ENCODE measurements at regions not wholly inside any gene's neighbourhood (a gene's known extent, or its start where the extent isn't known, plus 50 kb on each side); places are given as distances from the start of the nearest gene placed in this dataset.
"Not testable (repeated sequence)": the region's sequence is repeated elsewhere in the genome, so short reads cannot be mapped to it uniquely, and the experiment has no call there.

DNA sequence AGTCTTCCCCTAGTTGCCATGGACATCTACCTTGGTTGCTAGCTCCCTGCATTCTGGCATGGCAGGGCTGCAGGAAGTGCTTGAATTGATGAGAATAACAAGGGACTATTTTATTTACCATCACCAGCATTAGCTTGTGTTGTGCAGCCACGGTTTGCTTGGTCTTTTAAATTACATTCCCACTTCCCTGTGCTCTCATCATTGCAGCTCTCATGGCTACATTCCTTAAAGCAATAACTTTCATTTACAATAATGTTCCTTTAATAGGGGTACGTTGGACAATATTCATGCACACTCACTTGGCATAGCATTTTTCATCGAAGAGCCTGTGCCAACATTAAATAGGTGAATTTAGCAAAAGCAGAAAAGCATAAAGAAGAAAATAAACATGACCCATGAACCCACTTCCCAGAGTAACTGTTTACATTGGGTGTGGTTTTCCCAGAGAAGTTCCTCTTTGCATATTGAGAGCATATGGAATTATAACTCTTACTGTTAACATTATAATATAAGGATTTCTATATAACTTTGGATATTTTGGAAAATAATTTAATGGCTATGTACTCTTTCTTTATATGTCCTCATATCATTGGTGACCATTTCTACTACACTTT, 113.2 kb upstream of the VWC2 start:
- no peaks in the 10 kb centered on the region for H3K36me3 ChIP-seq (ENCODE audit: insufficient read depth, low read length)

DNA sequence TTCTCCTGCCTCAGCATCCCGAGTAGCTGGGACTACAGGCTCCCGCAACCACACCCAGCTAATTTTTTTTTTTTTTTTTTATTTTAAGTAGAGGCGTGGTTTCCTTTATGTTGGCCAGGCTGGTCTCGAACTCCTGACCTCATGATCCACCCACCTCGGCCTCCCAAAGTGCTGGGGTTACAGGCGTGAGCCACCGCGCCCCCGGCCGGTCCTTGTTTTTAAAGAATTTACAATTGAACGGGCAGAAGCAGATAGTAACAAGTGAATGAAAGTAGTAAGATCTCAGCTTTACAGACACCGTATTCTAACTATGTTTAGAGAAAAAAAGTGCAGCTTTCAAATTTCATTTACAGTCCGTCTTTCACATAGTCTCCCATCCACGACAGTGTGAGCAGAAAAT, 112.5 kb upstream of the VWC2 start:
- Histone ChIP-seq H3K4me2 (ENCODE audit: low read depth, low read length, poor library complexity, severe bottlenecking) (no peak overlapping the region), H4K20me1 (ENCODE audit: insufficient read depth, low read length, poor library complexity, severe bottlenecking) (no peaks in the 10 kb centered on the region), H3K27me3 (ENCODE audit: insufficient read depth, low read length, poor library complexity, severe bottlenecking) (no peaks in the 10 kb centered on the region), H3K9ac (ENCODE audit: low read depth, low read length, poor library complexity, severe bottlenecking) (no peak overlapping the region), H3K4me3 (ENCODE audit: low read length, poor library complexity, severe bottlenecking) (no peak overlapping the region), H3K36me3 (ENCODE audit: insufficient read depth, low read length) (no peaks in the 10 kb centered on the region), H3K9me3 (ENCODE audit: insufficient read depth, low read depth, low read length) (no peaks in the 10 kb centered on the region), H3K9me2 (replicated peaks; ENCODE audit: low read depth, low read length) (no peaks in the 10 kb centered on the region), H2AFZ (ENCODE audit: low read length) (no peak overlapping the region), H3K79me2 (ENCODE audit: insufficient read depth, low read length) (no peaks in the 10 kb centered on the region), H3K4me1 (ENCODE audit: insufficient read depth, low read length, poor library complexity, severe bottlenecking) (no peaks in the 10 kb centered on the region), H3F3A (ENCODE audit: low read depth) (no peaks in the 10 kb centered on the region)
- no peak for TF ChIP-seq EZH2phosphoT487 (IDR thresholded peaks at IDR 0.05; ENCODE audit: borderline replicate concordance)
- TF ChIP-seq, protein P1, sequence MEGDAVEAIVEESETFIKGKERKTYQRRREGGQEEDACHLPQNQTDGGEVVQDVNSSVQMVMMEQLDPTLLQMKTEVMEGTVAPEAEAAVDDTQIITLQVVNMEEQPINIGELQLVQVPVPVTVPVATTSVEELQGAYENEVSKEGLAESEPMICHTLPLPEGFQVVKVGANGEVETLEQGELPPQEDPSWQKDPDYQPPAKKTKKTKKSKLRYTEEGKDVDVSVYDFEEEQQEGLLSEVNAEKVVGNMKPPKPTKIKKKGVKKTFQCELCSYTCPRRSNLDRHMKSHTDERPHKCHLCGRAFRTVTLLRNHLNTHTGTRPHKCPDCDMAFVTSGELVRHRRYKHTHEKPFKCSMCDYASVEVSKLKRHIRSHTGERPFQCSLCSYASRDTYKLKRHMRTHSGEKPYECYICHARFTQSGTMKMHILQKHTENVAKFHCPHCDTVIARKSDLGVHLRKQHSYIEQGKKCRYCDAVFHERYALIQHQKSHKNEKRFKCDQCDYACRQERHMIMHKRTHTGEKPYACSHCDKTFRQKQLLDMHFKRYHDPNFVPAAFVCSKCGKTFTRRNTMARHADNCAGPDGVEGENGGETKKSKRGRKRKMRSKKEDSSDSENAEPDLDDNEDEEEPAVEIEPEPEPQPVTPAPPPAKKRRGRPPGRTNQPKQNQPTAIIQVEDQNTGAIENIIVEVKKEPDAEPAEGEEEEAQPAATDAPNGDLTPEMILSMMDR (conservative IDR thresholded peaks at IDR 0.05; ENCODE audit: low read length): no peak

More for the DNA sequence above, 113.2 kb upstream of the VWC2 start:
- H4K20me1 ChIP-seq (ENCODE audit: insufficient read depth, low read length, poor library complexity, severe bottlenecking): no peaks in the 10 kb centered on the region
- H3K4me1 ChIP-seq (ENCODE audit: insufficient read depth, low read length, poor library complexity, severe bottlenecking): no peaks in the 10 kb centered on the region
- no peak overlapping the region for H3K4me3 ChIP-seq (ENCODE audit: low read length, poor library complexity, severe bottlenecking)
- H2AFZ ChIP-seq (ENCODE audit: low read length): no peak overlapping the region
- H3K27me3 ChIP-seq (ENCODE audit: insufficient read depth, low read length, poor library complexity, severe bottlenecking): no peaks in the 10 kb centered on the region
- no peak overlapping the region for H3K4me2 ChIP-seq (ENCODE audit: low read depth, low read length, poor library complexity, severe bottlenecking)
- H3K9ac ChIP-seq (ENCODE audit: low read depth, low read length, poor library complexity, severe bottlenecking): no peak overlapping the region
- no peaks in the 10 kb centered on the region for H3K79me2 ChIP-seq (ENCODE audit: insufficient read depth, low read length)
- TF ChIP-seq EZH2phosphoT487 (IDR thresholded peaks at IDR 0.05; ENCODE audit: borderline replicate concordance): no peak
- TF ChIP-seq, protein P1 (conservative IDR thresholded peaks at IDR 0.05; ENCODE audit: low read length): no peak
- H3K9me2 ChIP-seq (replicated peaks; ENCODE audit: low read depth, low read length): no peaks in the 10 kb centered on the region
- no peaks in the 10 kb centered on the region for H3K9me3 ChIP-seq (ENCODE audit: insufficient read depth, low read depth, low read length)
- no peaks in the 10 kb centered on the region for H3F3A ChIP-seq (ENCODE audit: low read depth)

DNA sequence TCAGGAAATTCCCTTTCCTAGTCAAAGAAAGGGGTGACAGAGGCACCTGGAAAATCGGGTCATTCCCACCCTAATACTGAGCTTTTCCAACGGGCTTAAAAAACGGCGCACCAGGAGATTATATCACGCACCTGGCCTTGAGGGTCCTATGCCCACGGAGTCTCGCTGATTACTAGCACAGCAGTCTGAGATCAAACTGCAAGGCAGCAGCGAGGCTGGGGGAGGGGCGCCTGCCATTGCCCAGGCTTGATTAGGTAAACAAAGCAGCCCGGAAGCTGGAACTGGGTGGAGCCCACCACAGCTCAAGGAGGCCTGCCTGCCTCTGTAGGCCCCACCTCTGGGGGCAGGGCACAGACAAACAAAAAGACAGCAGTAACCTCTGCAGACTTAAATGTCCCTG, 107.5 kb upstream of the VWC2 start:
- H3K9me2 ChIP-seq (replicated peaks; ENCODE audit: low read depth, low read length); H3F3A ChIP-seq (ENCODE audit: low read depth); H2AFZ ChIP-seq (ENCODE audit: low read length); H3K79me2 ChIP-seq (ENCODE audit: insufficient read depth, low read length); H3K4me3 ChIP-seq (ENCODE audit: low read length, poor library complexity, severe bottlenecking); H3K4me2 ChIP-seq (ENCODE audit: low read depth, low read length, poor library complexity, severe bottlenecking); H4K20me1 ChIP-seq (ENCODE audit: insufficient read depth, low read length, poor library complexity, severe bottlenecking); H3K9ac ChIP-seq (ENCODE audit: low read depth, low read length, poor library complexity, severe bottlenecking); H3K36me3 ChIP-seq (ENCODE audit: insufficient read depth, low read length); H3K27me3 ChIP-seq (ENCODE audit: insufficient read depth, low read length, poor library complexity, severe bottlenecking); H3K4me1 ChIP-seq (ENCODE audit: insufficient read depth, low read length, poor library complexity, severe bottlenecking); H3K9me3 ChIP-seq (ENCODE audit: insufficient read depth, low read depth, low read length): not testable (repeated sequence)

DNA sequence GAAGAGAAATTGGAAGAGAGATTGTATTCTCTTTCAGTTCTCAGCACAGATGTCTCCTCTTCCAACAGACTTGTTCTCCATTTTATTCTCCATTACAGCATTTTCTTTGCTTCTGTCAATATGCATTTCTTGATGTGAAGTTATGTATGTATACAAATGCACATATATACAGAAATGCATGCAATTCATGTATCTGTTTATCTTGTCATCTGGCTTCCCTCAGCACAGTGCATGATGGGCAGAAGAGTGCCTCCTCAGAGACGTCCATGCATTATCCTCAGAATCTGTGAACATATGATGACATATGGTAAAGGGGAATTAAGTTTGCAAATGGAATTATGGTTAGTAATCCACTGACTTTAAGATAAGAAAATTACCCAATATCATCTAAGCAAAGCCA, 106.7 kb upstream of the VWC2 start:
- H3K79me2 ChIP-seq (ENCODE audit: insufficient read depth, low read length): no peaks in the 10 kb centered on the region

More for the DNA sequence above, 106.7 kb upstream of the VWC2 start:
- TF ChIP-seq, protein P1 (conservative IDR thresholded peaks at IDR 0.05; ENCODE audit: low read length): no peak
- TF ChIP-seq EZH2phosphoT487 (IDR thresholded peaks at IDR 0.05; ENCODE audit: borderline replicate concordance): no peak
- Histone ChIP-seq H3K9me3 (ENCODE audit: insufficient read depth, low read depth, low read length) (no peaks in the 10 kb centered on the region), H3K4me2 (ENCODE audit: low read depth, low read length, poor library complexity, severe bottlenecking) (no peak overlapping the region), H3K27me3 (ENCODE audit: insufficient read depth, low read length, poor library complexity, severe bottlenecking) (no peaks in the 10 kb centered on the region), H3K9ac (ENCODE audit: low read depth, low read length, poor library complexity, severe bottlenecking) (no peak overlapping the region), H4K20me1 (ENCODE audit: insufficient read depth, low read length, poor library complexity, severe bottlenecking) (no peaks in the 10 kb centered on the region), H2AFZ (ENCODE audit: low read length) (no peak overlapping the region), H3F3A (ENCODE audit: low read depth) (no peaks in the 10 kb centered on the region), H3K4me1 (ENCODE audit: insufficient read depth, low read length, poor library complexity, severe bottlenecking) (no peaks in the 10 kb centered on the region), H3K9me2 (replicated peaks; ENCODE audit: low read depth, low read length) (no peaks in the 10 kb centered on the region), H3K36me3 (ENCODE audit: insufficient read depth, low read length) (no peaks in the 10 kb centered on the region), H3K4me3 (ENCODE audit: low read length, poor library complexity, severe bottlenecking) (no peak overlapping the region)

Measured in Loucy (cell line).